ENCODE measurements at regions not wholly inside any gene's neighbourhood (a gene's known extent, or its start where the extent isn't known, plus 50 kb on each side); places are given as distances from the start of the nearest gene placed in this dataset.

DNA sequence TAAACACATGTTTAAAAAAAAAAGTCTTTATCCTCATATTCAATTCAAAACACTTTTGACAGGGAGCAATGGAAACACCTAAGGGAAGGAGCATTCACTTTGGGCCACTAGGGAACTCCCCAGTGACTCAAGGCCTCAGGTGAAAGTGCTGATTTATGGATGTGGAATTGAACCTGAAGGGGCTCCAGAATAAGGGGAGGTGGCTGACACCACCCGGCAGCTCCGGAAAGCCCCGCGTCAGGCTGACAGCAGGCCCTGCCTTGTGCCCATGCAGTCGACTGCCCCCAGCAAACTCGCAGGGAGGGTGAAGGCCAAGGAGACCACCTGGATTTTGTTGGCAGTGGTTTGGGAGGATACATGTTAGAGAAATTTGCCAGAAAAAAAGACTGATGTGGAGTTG, 275.3 kb upstream of the NCKAP5 start:
- Histone ChIP-seq H4K20me1 (ENCODE audit: control insufficient read depth, extremely low read depth, insufficient read depth, low read length) (no peaks in the 10 kb centered on the region), H3K9me3 (ENCODE audit: control insufficient read depth, insufficient read depth, low read depth, low read length) (no peaks in the 10 kb centered on the region), H3K9ac (ENCODE audit: insufficient read depth, low read length) (no peak overlapping the region), H3K36me3 (ENCODE audit: control insufficient read depth, insufficient read depth, low read length) (no peaks in the 10 kb centered on the region), H3K27ac (ENCODE audit: insufficient read depth, low read length) (no peak overlapping the region), H3K27me3 (ENCODE audit: control insufficient read depth, insufficient read depth, low read length) (no peaks in the 10 kb centered on the region), H3K4me2 (ENCODE audit: extremely low read depth, insufficient read depth, low read length) (no peak overlapping the region), H3K79me2 (ENCODE audit: control insufficient read depth, insufficient read depth, low read length) (no peaks in the 10 kb centered on the region), H3K4me3 (replicated peaks in 1 of 4; ENCODE audit: control extremely low read depth in 1 of 4, insufficient read depth in 1 of 4, low read depth in 3 of 4, low read length in 4 of 4) (no peak overlapping the region), H2AFZ (ENCODE audit: low read length) (no peak overlapping the region), H3K4me1 (ENCODE audit: control insufficient read depth, extremely low read depth, insufficient read depth, low read length) (peaks cover 14% of the 10 kb centered on the region)
- TF ChIP-seq CTCF (conservative IDR thresholded peaks at IDR 0.05 in 1 of 2, IDR thresholded peaks at IDR 0.05 in 1 of 2; ENCODE audit: low read depth in 1 of 2, low read length in 2 of 2), result no peak
- DNase-seq (ENCODE audit: low read depth in 2 of 2), result no peak

GRCh38 chr2:133844214-133844892, 276.1 kb upstream of the NCKAP5 start:
- Histone ChIP-seq H3K9me3 (ENCODE audit: control insufficient read depth, insufficient read depth, low read depth, low read length) (no peaks in the 10 kb centered on the region), H3K4me2 (ENCODE audit: extremely low read depth, insufficient read depth, low read length) (no peak overlapping the region), H3K36me3 (ENCODE audit: control insufficient read depth, insufficient read depth, low read length) (no peaks in the 10 kb centered on the region), H3K79me2 (ENCODE audit: control insufficient read depth, insufficient read depth, low read length) (no peaks in the 10 kb centered on the region), H4K20me1 (ENCODE audit: control insufficient read depth, extremely low read depth, insufficient read depth, low read length) (no peaks in the 10 kb centered on the region), H3K9ac (ENCODE audit: insufficient read depth, low read length) (no peak overlapping the region), H3K27me3 (ENCODE audit: control insufficient read depth, insufficient read depth, low read length) (no peaks in the 10 kb centered on the region), H3K4me3 (replicated peaks in 1 of 4; ENCODE audit: control extremely low read depth in 1 of 4, insufficient read depth in 1 of 4, low read depth in 3 of 4, low read length in 4 of 4) (no peak overlapping the region), H3K4me1 (ENCODE audit: control insufficient read depth, extremely low read depth, insufficient read depth, low read length) (peaks cover 14% of the 10 kb centered on the region), H3K27ac (ENCODE audit: insufficient read depth, low read length) (no peak overlapping the region), H2AFZ (ENCODE audit: low read length) (no peak overlapping the region)
- TF ChIP-seq EZH2 (IDR thresholded peaks at IDR 0.05; ENCODE audit: low read length, missing control alignments), result no peak
- peak; percentile 89 to 91 for TF ChIP-seq CTCF (conservative IDR thresholded peaks at IDR 0.05 in 1 of 2, IDR thresholded peaks at IDR 0.05 in 1 of 2; ENCODE audit: low read depth in 1 of 2, low read length in 2 of 2)
- peak; percentile 79 to 81 for DNase-seq (ENCODE audit: low read depth in 2 of 2)

DNA sequence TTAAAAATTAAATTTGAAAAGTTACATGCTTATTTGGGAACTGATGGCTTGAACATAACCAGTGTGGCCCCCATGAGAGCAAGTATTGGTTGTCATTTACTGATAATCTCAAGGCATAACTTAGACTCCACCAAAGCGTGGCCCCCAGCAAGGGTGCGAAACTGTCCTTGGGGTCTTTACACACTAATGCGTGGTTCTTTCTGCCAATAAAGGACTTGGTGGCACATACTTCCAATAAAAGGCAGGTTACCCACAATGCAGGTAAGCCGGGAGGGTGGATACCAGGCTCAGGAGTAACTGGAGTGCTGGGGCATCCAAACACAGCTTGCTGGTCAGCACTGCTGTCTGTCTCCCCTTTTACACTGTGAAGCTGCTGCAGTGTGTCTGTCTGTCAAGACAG, 278.2 kb upstream of the NCKAP5 start:
- Histone ChIP-seq H3K27me3 (ENCODE audit: control insufficient read depth, insufficient read depth, low read length) (no peaks in the 10 kb centered on the region), H3K9me3 (ENCODE audit: control insufficient read depth, insufficient read depth, low read depth, low read length) (no peaks in the 10 kb centered on the region), H3K4me3 (replicated peaks in 1 of 4; ENCODE audit: control extremely low read depth in 1 of 4, insufficient read depth in 1 of 4, low read depth in 3 of 4, low read length in 4 of 4) (no peak overlapping the region), H3K36me3 (ENCODE audit: control insufficient read depth, insufficient read depth, low read length) (no peaks in the 10 kb centered on the region), H2AFZ (ENCODE audit: low read length) (no peak overlapping the region), H3K27ac (ENCODE audit: insufficient read depth, low read length) (no peak overlapping the region), H3K4me1 (ENCODE audit: control insufficient read depth, extremely low read depth, insufficient read depth, low read length) (peaks cover 10% of the 10 kb centered on the region), H4K20me1 (ENCODE audit: control insufficient read depth, extremely low read depth, insufficient read depth, low read length) (no peaks in the 10 kb centered on the region), H3K9ac (ENCODE audit: insufficient read depth, low read length) (no peak overlapping the region), H3K4me2 (ENCODE audit: extremely low read depth, insufficient read depth, low read length) (no peak overlapping the region), H3K79me2 (ENCODE audit: control insufficient read depth, insufficient read depth, low read length) (no peaks in the 10 kb centered on the region)
- no peak for TF ChIP-seq EZH2 (IDR thresholded peaks at IDR 0.05; ENCODE audit: low read length, missing control alignments)
- TF ChIP-seq CTCF (conservative IDR thresholded peaks at IDR 0.05 in 1 of 2, IDR thresholded peaks at IDR 0.05 in 1 of 2; ENCODE audit: low read depth in 1 of 2, low read length in 2 of 2), result no peak
- no peak for DNase-seq (ENCODE audit: low read depth in 2 of 2)
